Dendritic cell treated with granulocyte-macrophage colony-stimulating factor and Interleukin-4, amounts not matched to agents 40 ng/mL and 50 ng/mL, for 4 days (primary cell): ENCODE measurements at regions not wholly inside any gene's neighbourhood (a gene's known extent, or its start where the extent isn't known, plus 50 kb on each side); places are given as distances from the start of the nearest gene placed in this dataset.

Source experiments
- H3K27ac Mint-ChIP-seq: one replicate; pipeline ENCODE4 v1.8.0; 2022; ENCODE audit warnings: mild to moderate bottlenecking, mixed read lengths
- H3K27me3 Mint-ChIP-seq: one replicate; pipeline ENCODE4 v1.8.0; 2022; ENCODE audit warnings: mild to moderate bottlenecking, mixed read lengths
- H3K36me3 Mint-ChIP-seq: one replicate; pipeline ENCODE4 v1.8.0; 2022; ENCODE audit warnings: low read depth, mixed read lengths
- H3K4me1 Mint-ChIP-seq: one replicate; pipeline ENCODE4 v1.8.0; 2022; ENCODE audit warnings: low read depth, mixed read lengths
- H3K4me3 Mint-ChIP-seq: one replicate; pipeline ENCODE4 v1.8.0; 2022; ENCODE audit warnings: mild to moderate bottlenecking, moderate library complexity, mixed read lengths
- H3K9me3 Mint-ChIP-seq: one replicate; pipeline ENCODE4 v1.8.0; 2022; ENCODE audit warnings: mixed read lengths
- intact Hi-C: fragments of 100-400 bp; cut with micrococcal nuclease; formaldehyde crosslinking; loops from one replicate; pipeline ENCODE4 v1.15.0; 2022

DNA sequence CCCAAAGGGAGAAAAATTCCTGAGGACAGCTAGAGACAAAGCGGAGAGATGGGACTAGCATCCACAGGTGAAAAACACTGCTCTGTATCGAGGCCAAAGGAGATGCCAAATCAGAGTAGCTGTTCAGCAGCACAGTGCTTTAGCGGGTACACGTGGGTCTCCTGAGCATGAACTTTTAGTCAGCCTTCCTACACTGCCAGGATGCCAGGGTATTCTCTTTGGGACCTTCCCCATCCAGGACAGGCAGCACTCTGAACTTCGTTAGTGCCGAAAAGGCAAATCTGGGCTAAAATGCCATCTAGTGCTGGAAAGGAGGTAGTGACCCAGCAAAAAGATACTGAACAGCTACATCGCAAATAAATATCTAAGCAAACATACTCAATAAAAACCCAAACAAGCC is 64.9 kb downstream of the C6orf58 start:
- Mint-ChIP-seq H3K4me3 (no peak overlapping the region), H3K27me3 (no peaks in the 10 kb centered on the region), H3K9me3 (no peaks in the 10 kb centered on the region), H3K36me3 (no peaks in the 10 kb centered on the region), H3K4me1 (no peaks in the 10 kb centered on the region), H3K27ac (no peak overlapping the region)
- intact Hi-C loops: loop anchor here (10.0 kb wide), 1 partner anchor 177 kb away; no protein-coding TSS in a partner anchor
